K562 (cell line): ENCODE measurements at regions not wholly inside any gene's neighbourhood (a gene's known extent, or its start where the extent isn't known, plus 50 kb on each side); places are given as distances from the start of the nearest gene placed in this dataset.

Experiments used
- E2F3 ChIP-seq: fragments of 250-450 bp; sonication (Bioruptor Pico); IDR thresholded peaks from 2 replicates; pipeline ENCODE4 v1.4.0; 2020; ENCODE audit warnings: mild to moderate bottlenecking
- ESRRA ChIP-seq: fragments of 450-650 bp; IDR thresholded peaks from 2 replicates; pipeline ENCODE4 v1.6.1; 2014; ENCODE audit warnings: low read depth, mild to moderate bottlenecking, moderate library complexity, borderline replicate concordance
- FOXP1 ChIP-seq: sonication (generic); formaldehyde crosslinking; IDR thresholded peaks from 2 replicates; pipeline ENCODE4 v1.8.0; 2022; ENCODE audit warnings: mild to moderate bottlenecking, missing genetic modification reagents
- NBN ChIP-seq: fragments of 450-650 bp; IDR thresholded peaks from 2 replicates; pipeline ENCODE4 v1.6.1; 2016; ENCODE audit warnings: low read depth, mild to moderate bottlenecking
- POLR2A ChIP-seq: fragments of 450-650 bp; conservative IDR thresholded peaks from 2 replicates; pipeline ENCODE4 v1.6.1; 2016
- SMC3 ChIP-seq: conservative IDR thresholded peaks from 2 replicates; pipeline ENCODE4 v1.6.1; 2011; ENCODE audit warnings: low read depth, low read length, improper control_type of control experiment; ENCODE audit not compliant: insufficient read depth
- TCF7L2 ChIP-seq: fragments of 150-350 bp; IDR thresholded peaks from 2 replicates; pipeline ENCODE4 v1.6.1; 2016; ENCODE audit warnings: low read depth, mild to moderate bottlenecking, low read length, moderate library complexity
- ZNF232 ChIP-seq: sonication (generic); formaldehyde crosslinking; IDR thresholded peaks from 2 replicates; pipeline ENCODE4 v1.8.0; 2022; ENCODE audit warnings: mild to moderate bottlenecking, missing genetic modification reagents
- TF ChIP-seq, protein P1 (sequence below): sonication (generic); formaldehyde crosslinking; IDR thresholded peaks from 2 replicates; pipeline ENCODE4 v1.9.0; 2022; ENCODE audit warnings: mild to moderate bottlenecking, missing genetic modification reagents
- TF ChIP-seq, protein P2 (sequence below): sonication (generic); formaldehyde crosslinking; IDR thresholded peaks from 2 replicates; pipeline ENCODE4 v1.8.0; 2022; ENCODE audit warnings: mild to moderate bottlenecking, low read depth, missing genetic modification reagents
- TF ChIP-seq, protein P3 (sequence below): sonication (generic); formaldehyde crosslinking; IDR thresholded peaks from 2 replicates; pipeline ENCODE4 v1.8.0; 2022; ENCODE audit warnings: mild to moderate bottlenecking, missing genetic modification reagents

DNA sequence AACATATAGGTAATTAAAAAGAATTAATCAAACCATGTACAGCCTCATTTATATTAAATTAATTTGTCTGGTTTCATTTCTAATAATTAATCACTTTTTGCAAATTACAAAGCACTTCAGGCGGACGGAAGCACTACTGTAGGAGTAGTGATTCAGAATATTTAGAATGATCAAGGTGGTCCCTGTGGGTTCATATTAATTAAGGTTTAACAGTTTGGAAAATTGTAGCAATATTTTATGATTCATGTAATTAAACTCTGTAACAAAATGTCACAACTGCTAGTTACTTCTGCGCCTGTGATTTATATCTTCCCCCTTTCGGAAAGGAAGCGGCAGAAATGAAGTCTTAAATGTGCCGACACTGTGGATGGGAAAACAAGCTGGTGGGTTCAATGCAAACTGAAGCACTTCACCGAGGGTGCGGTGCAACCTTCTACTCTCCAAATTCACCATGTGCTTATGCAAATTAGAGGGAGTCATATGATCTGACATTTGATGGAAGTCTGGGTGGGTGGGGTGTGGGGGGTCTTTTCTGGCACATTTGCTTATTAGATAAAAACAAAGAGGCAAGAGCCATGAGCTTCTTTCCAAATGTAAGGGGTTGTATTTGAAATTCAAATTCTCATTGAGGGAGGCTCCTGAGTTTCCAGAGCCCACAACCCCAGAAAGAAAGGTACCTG lies 679.4 kb downstream of the TOX3 start:
- TF ChIP-seq TCF7L2 (no peak), E2F3 (CRISPR knock-in tag) (no peak), ESRRA (no peak), NBN (no peak), FOXP1 (CRISPR knock-in tag) (no peak), POLR2A (no peak), ZNF232 (CRISPR knock-in tag) (no peak), SMC3 (no peak)
- TF ChIP-seq, protein P1, sequence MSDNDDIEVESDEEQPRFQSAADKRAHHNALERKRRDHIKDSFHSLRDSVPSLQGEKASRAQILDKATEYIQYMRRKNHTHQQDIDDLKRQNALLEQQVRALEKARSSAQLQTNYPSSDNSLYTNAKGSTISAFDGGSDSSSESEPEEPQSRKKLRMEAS: no peak
- TF ChIP-seq, protein P2, sequence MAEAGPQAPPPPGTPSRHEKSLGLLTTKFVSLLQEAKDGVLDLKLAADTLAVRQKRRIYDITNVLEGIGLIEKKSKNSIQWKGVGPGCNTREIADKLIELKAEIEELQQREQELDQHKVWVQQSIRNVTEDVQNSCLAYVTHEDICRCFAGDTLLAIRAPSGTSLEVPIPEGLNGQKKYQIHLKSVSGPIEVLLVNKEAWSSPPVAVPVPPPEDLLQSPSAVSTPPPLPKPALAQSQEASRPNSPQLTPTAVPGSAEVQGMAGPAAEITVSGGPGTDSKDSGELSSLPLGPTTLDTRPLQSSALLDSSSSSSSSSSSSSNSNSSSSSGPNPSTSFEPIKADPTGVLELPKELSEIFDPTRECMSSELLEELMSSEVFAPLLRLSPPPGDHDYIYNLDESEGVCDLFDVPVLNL (CRISPR knock-in tag): no peak
- TF ChIP-seq, protein P3, sequence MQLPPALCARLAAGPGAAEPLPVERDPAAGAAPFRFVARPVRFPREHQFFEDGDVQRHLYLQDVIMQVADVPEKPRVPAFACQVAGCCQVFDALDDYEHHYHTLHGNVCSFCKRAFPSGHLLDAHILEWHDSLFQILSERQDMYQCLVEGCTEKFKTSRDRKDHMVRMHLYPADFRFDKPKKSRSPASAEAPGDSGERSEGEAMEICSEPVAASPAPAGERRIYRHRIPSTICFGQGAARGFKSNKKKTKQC (CRISPR knock-in tag): no peak
